B cell (primary cell): ENCODE measurements at regions not wholly inside any gene's neighbourhood (a gene's known extent, or its start where the extent isn't known, plus 50 kb on each side); places are given as distances from the start of the nearest gene placed in this dataset.

Experiments used
- ATAC-seq: fragments of 200-7000 bp; cut with Tn5 transposase; one replicate; pipeline ENCODE4 v1.10.0; 2021; ENCODE audit warnings: low read depth, mild to moderate bottlenecking, moderate number of reproducible peaks, moderate library complexity
- CTCF ChIA-PET: fragments of 350-600 bp; sonication (Branson Sonifier 250); formaldehyde crosslinking; loops from one replicate; lab custom pipeline; 2021; ENCODE audit warnings: antibody characterized with exemption, inconsistent platforms; lab: Charles Lee
- POLR2A ChIA-PET: fragments of 350-600 bp; sonication (Branson Sonifier 250); formaldehyde crosslinking; loops from one replicate; lab custom pipeline; 2021; ENCODE audit warnings: antibody characterized with exemption; lab: Charles Lee
- DNase-seq: peaks from one replicate; pipeline ENCODE4 v3.0.0; 2013
- H2AFZ ChIP-seq: 2 replicates; pipeline ENCODE4 v1.6.1; 2012; ENCODE audit warnings: mild to moderate bottlenecking, low read depth, low read length; ENCODE audit not compliant: insufficient read depth, poor library complexity, severe bottlenecking
- H3K27ac ChIP-seq, 2 donors: 1 replicate in 1 of 2; 2 replicates in 1 of 2; pipeline ENCODE4 v1.5.1; 2012 to 2013; ENCODE audit warnings: low read length in 2 of 2, mild to moderate bottlenecking in 2 of 2, moderate library complexity in 1 of 2
- H3K27me3 ChIP-seq, 4 experiments: fragments of 200-600 bp in 1 of 4; sonication (generic) in 1 of 4; replicated peaks in 1 of 4; 1 replicate in 2 of 4; 2 replicates in 2 of 4; pipeline versions ENCODE4 v1.6.1 to v1.7.0; 2013 to 2016; ENCODE audit warnings: low read length in 3 of 4, mild to moderate bottlenecking in 2 of 4, mixed read lengths in 1 of 4, moderate library complexity in 1 of 4; ENCODE audit not compliant: insufficient read depth in 4 of 4, control insufficient read depth in 3 of 4; ENCODE audit errors: control extremely low read depth in 1 of 4
- H3K36me3 ChIP-seq, 2 experiments: replicated peaks in 1 of 2; 1 replicate in 1 of 2; 2 replicates in 1 of 2; pipeline versions ENCODE4 v1.6.1 to v1.7.1; 2013; ENCODE audit warnings: low read length in 1 of 2; ENCODE audit not compliant: insufficient read depth in 2 of 2, control insufficient read depth in 1 of 2; ENCODE audit errors: control extremely low read depth in 1 of 2, extremely low read depth in 1 of 2
- H3K4me1 ChIP-seq, 2 donors: fragments of 200-600 bp in 1 of 2; sonication (generic) in 1 of 2; 1 replicate in 1 of 2; 2 replicates in 1 of 2; pipeline versions ENCODE4 v1.5.1 to v1.6.1; 2013 to 2017; ENCODE audit warnings: low read length in 2 of 2; ENCODE audit not compliant: control insufficient read depth in 2 of 2, insufficient read depth in 2 of 2
- H3K4me2 ChIP-seq: replicated peaks from 2 replicates; pipeline ENCODE3; 2012; ENCODE audit warnings: mild to moderate bottlenecking, low read depth, low read length; ENCODE audit not compliant: poor library complexity, severe bottlenecking
- H3K4me3 ChIP-seq, 5 experiments: fragments of 200-600 bp in 1 of 5; sonication (generic) in 1 of 5; 1 replicate in 3 of 5; 2 replicates in 2 of 5; pipeline versions ENCODE4 v1.5.1 to v1.7.0; 2011 to 2016; ENCODE audit warnings: low read length in 4 of 5, mild to moderate bottlenecking in 4 of 5, low read depth in 2 of 5, control low read depth in 1 of 5, moderate library complexity in 1 of 5; ENCODE audit not compliant: insufficient read depth in 1 of 5; ENCODE audit errors: control extremely low read depth in 1 of 5, extremely low read depth in 1 of 5
- H3K79me2 ChIP-seq: fragments of 200-600 bp; sonication (generic); one replicate; pipeline ENCODE4 v1.6.0; 2016; ENCODE audit warnings: low read length; ENCODE audit not compliant: control insufficient read depth, insufficient read depth
- H3K9ac ChIP-seq: fragments of 200-600 bp; sonication (generic); 2 replicates; pipeline ENCODE4 v1.6.1; 2017; ENCODE audit warnings: mild to moderate bottlenecking, low read length, moderate library complexity
- H3K9me3 ChIP-seq, 3 donors: one replicate each; pipeline versions ENCODE4 v1.6.1 to v1.7.1; 2013; ENCODE audit warnings: low read length in 2 of 3; ENCODE audit not compliant: control insufficient read depth in 2 of 3, insufficient read depth in 1 of 3; ENCODE audit errors: control extremely low read depth in 1 of 3
- H4K20me1 ChIP-seq: 2 replicates; pipeline ENCODE4 v1.6.0; 2012; ENCODE audit warnings: mild to moderate bottlenecking, low read length; ENCODE audit not compliant: insufficient read depth, control insufficient read depth, poor library complexity, severe bottlenecking
- H3K27ac Mint-ChIP-seq: one replicate; pipeline ENCODE4 v1.8.0; 2021; ENCODE audit warnings: mixed read lengths
- H3K27me3 Mint-ChIP-seq: one replicate; pipeline ENCODE4 v1.8.0; 2021; ENCODE audit warnings: mixed read lengths
- H3K4me1 Mint-ChIP-seq: one replicate; pipeline ENCODE4 v1.8.0; 2021; ENCODE audit warnings: mixed read lengths
- H3K4me3 Mint-ChIP-seq: one replicate; pipeline ENCODE4 v1.8.0; 2021; ENCODE audit warnings: mixed read lengths
- H3K9me3 Mint-ChIP-seq: one replicate; pipeline ENCODE4 v1.8.0; 2022; ENCODE audit warnings: mixed read lengths; ENCODE audit not compliant: insufficient read depth
- EZH2 ChIP-seq: IDR thresholded peaks from 2 replicates; pipeline ENCODE4 v1.6.1; 2012; ENCODE audit warnings: borderline replicate concordance, low read depth, mild to moderate bottlenecking, moderate library complexity, low read length; ENCODE audit not compliant: insufficient read depth, poor library complexity, severe bottlenecking
- whole genome bisulfite sequencing: methylation state at CpG from one replicate; pipeline ENCODE4 v1.1.5; 2013; ENCODE audit warnings: missing lambda C conversion rate; ENCODE audit not compliant: insufficient coverage; 5-methylcytosine and 5-hydroxymethylcytosine counted together
- intact Hi-C: fragments of 100-400 bp; cut with micrococcal nuclease; formaldehyde crosslinking; loops from one replicate; pipeline ENCODE4 v1.10.0; 2022
- TF ChIP-seq, protein P1 (sequence below): fragments of 200-600 bp; IDR thresholded peaks from one replicate; pipeline ENCODE4 v1.8.0; 2022; ENCODE audit warnings: antibody characterized with exemption, mild to moderate bottlenecking

DNA sequence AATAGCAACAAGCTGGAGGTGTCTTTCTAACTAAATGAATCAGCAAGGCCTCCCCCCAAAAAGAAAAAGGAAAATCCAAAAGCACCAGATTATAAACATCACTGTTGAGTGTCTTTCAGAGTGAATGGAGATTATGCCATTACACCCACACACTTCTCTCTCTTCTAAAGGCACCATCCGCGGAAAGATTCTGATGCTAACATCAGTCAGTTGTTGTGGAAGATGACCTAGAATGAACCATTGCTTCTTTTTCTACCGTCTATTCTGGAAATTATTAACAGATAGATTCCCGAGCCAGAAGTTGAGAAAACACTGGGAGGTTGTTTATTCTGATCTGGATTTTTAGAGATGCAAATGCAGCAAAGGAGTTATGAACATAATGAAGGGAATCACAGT is 60.9 kb upstream of the FAM20A start:
- H3K9me3 Mint-ChIP-seq: peaks cover 2% of the 10 kb centered on the region
- Histone ChIP-seq H3K27ac (no peak overlapping the region), H4K20me1 (no peaks in the 10 kb centered on the region), H3K27me3 (peaks cover 0 to 3% (median 2%) of the 10 kb centered on the region in 4 experiments), H3K4me3 (no peak overlapping the region), H3K9ac (no peak overlapping the region), H3K79me2 (no peaks in the 10 kb centered on the region), H3K9me3 (no peaks in the 10 kb centered on the region), H3K4me1 (no peaks in the 10 kb centered on the region), H3K4me2 (no peak overlapping the region), H2AFZ (no peak overlapping the region), H3K36me3 (no peaks in the 10 kb centered on the region)
- intact Hi-C loops: no loop called here
- ATAC-seq (no peak), DNase-seq (no peak)
- WGBS: 100% methylated on average over 2 of the region's 4 CpGs
- H3K27ac Mint-ChIP-seq: no peak overlapping the region
- TF ChIP-seq, protein P1, sequence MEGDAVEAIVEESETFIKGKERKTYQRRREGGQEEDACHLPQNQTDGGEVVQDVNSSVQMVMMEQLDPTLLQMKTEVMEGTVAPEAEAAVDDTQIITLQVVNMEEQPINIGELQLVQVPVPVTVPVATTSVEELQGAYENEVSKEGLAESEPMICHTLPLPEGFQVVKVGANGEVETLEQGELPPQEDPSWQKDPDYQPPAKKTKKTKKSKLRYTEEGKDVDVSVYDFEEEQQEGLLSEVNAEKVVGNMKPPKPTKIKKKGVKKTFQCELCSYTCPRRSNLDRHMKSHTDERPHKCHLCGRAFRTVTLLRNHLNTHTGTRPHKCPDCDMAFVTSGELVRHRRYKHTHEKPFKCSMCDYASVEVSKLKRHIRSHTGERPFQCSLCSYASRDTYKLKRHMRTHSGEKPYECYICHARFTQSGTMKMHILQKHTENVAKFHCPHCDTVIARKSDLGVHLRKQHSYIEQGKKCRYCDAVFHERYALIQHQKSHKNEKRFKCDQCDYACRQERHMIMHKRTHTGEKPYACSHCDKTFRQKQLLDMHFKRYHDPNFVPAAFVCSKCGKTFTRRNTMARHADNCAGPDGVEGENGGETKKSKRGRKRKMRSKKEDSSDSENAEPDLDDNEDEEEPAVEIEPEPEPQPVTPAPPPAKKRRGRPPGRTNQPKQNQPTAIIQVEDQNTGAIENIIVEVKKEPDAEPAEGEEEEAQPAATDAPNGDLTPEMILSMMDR: no peak
- no peak for TF ChIP-seq EZH2
- H3K27me3 Mint-ChIP-seq: peaks cover 27% of the 10 kb centered on the region
- ChIA-PET POLR2A (no interaction called here), CTCF (no interaction called here)
- H3K4me3 Mint-ChIP-seq: no peak overlapping the region
- no peaks in the 10 kb centered on the region for H3K4me1 Mint-ChIP-seq

DNA sequence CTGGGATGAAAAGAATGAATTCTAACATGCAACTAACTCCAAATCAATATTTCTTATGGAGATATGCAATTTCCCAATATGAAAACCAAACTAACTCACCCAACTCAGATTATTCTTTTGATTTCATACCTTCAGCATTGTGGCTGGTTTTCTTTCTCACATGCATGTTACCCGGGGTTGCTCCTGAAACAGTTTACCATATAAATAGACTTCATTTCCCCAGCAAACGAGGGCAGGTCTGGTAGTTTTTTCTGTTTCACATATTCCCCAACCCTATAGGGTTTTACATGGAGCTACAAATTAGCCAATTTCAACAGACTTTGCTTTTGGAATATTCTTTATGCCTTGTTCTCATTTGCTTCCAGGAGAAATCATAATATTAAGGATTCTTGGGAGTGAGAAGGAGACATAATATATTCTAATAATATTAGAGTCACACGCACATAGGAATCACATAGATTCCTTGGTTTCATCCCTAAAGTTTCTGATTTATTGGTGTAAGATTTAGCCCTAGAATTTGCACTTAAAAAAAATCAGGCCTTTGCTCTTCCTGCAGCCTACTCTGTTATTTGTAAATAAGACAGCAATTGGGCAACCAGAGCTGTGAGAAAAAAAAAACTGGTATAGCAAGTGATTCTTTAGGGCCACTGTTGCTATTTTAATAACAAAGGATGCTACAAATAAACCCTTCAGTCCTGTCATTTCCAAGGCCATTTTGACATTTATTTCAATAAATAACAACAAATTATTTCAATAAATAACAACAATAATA is 60.3 kb upstream of the FAM20A start:
- H2AFZ ChIP-seq: no peak overlapping the region
- H3K4me2 ChIP-seq: no peak overlapping the region
- Mint-ChIP-seq H3K27ac (no peak overlapping the region), H3K9me3 (peaks cover 2% of the 10 kb centered on the region), H3K4me1 (no peaks in the 10 kb centered on the region), H3K27me3 (peaks cover 23% of the 10 kb centered on the region), H3K4me3 (no peak overlapping the region)
- DNase-seq (no peak), ATAC-seq (no peak)
- H3K27ac ChIP-seq: no peak overlapping the region
- WGBS: 80% methylated on average over 1 of the region's 3 CpGs
- ChIA-PET POLR2A (no interaction called here), CTCF (no interaction called here)
- no peaks in the 10 kb centered on the region for H3K79me2 ChIP-seq
- no peak for TF ChIP-seq EZH2
- TF ChIP-seq, protein P1: no peak
- no peaks in the 10 kb centered on the region for H3K9me3 ChIP-seq
- H4K20me1 ChIP-seq: no peaks in the 10 kb centered on the region
- no peaks in the 10 kb centered on the region for H3K36me3 ChIP-seq
- H3K4me1 ChIP-seq: no peaks in the 10 kb centered on the region
- H3K4me3 ChIP-seq: no peak overlapping the region
- H3K27me3 ChIP-seq: peaks cover 0 to 3% (median 2%) of the 10 kb centered on the region in 4 experiments
- H3K9ac ChIP-seq: no peak overlapping the region
- intact Hi-C loops: no loop called here
